GM19035 (cell line): ENCODE measurements at regions not wholly inside any gene's neighbourhood (a gene's known extent, or its start where the extent isn't known, plus 50 kb on each side); places are given as distances from the start of the nearest gene placed in this dataset.

Source experiments
- ATAC-seq: cut with Tn5 transposase; IDR thresholded peaks from one replicate; pipeline ENCODE4 v1.9.1; 2021; ENCODE audit not compliant: unreplicated experiment

- no peak for ATAC-seq
Observed at GRCh38 chr20:60211618-60212463, 253.6 kb downstream of the CDH26 start.

GRCh38 chr20:60212695-60213094 is 254.5 kb downstream of the CDH26 start:
- ATAC-seq: no peak

- ATAC-seq: no peak
Observed at GRCh38 chr20:60213126-60213893, 255.1 kb downstream of the CDH26 start.

- ATAC-seq: no peak
Observed at GRCh38 chr20:60214901-60215815, 256.9 kb downstream of the CDH26 start.

- ATAC-seq: no peak
Observed at GRCh38 chr20:60215816-60216730, 257.9 kb downstream of the CDH26 start.

GRCh38 chr20:60219231-60219630 is 261.0 kb downstream of the CDH26 start:
- no peak for ATAC-seq

GRCh38 chr20:60219984-60220562 is 261.9 kb downstream of the CDH26 start:
- ATAC-seq: no peak

- no peak for ATAC-seq
Observed at GRCh38 chr20:60220706-60221105, 262.5 kb downstream of the CDH26 start.

- ATAC-seq: no peak
Observed at GRCh38 chr20:60221593-60221992, 263.4 kb downstream of the CDH26 start.

GRCh38 chr20:60222497-60222896 is 264.3 kb downstream of the CDH26 start:
- no peak for ATAC-seq

GRCh38 chr20:60223174-60223573 is 265.0 kb downstream of the CDH26 start:
- ATAC-seq: no peak

- no peak for ATAC-seq
Observed at GRCh38 chr20:60224914-60225313, 266.7 kb downstream of the CDH26 start.

GRCh38 chr20:60228255-60228654 is 270.0 kb downstream of the CDH26 start:
- peak; percentile 63 for ATAC-seq

GRCh38 chr20:60232380-60232779 is 274.2 kb downstream of the CDH26 start:
- ATAC-seq: no peak

GRCh38 chr20:60233018-60233630 is 274.9 kb downstream of the CDH26 start:
- no peak for ATAC-seq

GRCh38 chr20:60236613-60237012 is 278.4 kb downstream of the CDH26 start:
- no peak for ATAC-seq

GRCh38 chr20:60237981-60238380 is 279.8 kb downstream of the CDH26 start:
- no peak for ATAC-seq

- no peak for ATAC-seq
Observed at GRCh38 chr20:60238992-60239660, 280.9 kb downstream of the CDH26 start.

- no peak for ATAC-seq
Observed at GRCh38 chr20:60239956-60240355, 281.7 kb downstream of the CDH26 start.
